ENCODE measurements at regions not wholly inside any gene's neighbourhood (a gene's known extent, or its start where the extent isn't known, plus 50 kb on each side); places are given as distances from the start of the nearest gene placed in this dataset.

- TF ChIP-seq CTCF (IDR thresholded peaks at IDR 0.05), result no peak
- TF ChIP-seq POLR2A (IDR thresholded peaks at IDR 0.05), result no peak
- TF ChIP-seq POLR2AphosphoS5 (IDR thresholded peaks at IDR 0.05), result no peak
Measured at GRCh38 chr5:34449639-34450038, 206.5 kb upstream of the RAI14 start.

All from suprapubic skin (tissue), 4 donors.